Jurkat, Clone E6-1 (cell line): ENCODE measurements at regions not wholly inside any gene's neighbourhood (a gene's known extent, or its start where the extent isn't known, plus 50 kb on each side); places are given as distances from the start of the nearest gene placed in this dataset.
A peak's percentile ranks its signal among the peaks of the same experiment; 100 is the strongest.

Experiments
- DNase-seq: peaks from one replicate; pipeline ENCODE4 v3.0.0-alpha.2; 2011; ENCODE audit warnings: low read depth, low spot score
- H3K4me3 ChIP-seq: 2 replicates; pipeline ENCODE4 v1.5.1; 2011; ENCODE audit warnings: mild to moderate bottlenecking, low read length, control low read depth, moderate library complexity

GRCh38 chr6:150704447-150705192 lies 104.9 kb downstream of the PLEKHG1 start:
- DNase-seq: no peak

GRCh38 chr6:150705392-150705791 lies 105.7 kb downstream of the PLEKHG1 start:
- H3K4me3 ChIP-seq: no peak overlapping the region
- no peak for DNase-seq

More at GRCh38 chr6:150704447-150705192, 104.9 kb downstream of the PLEKHG1 start:
- H3K4me3 ChIP-seq: no peak overlapping the region

GRCh38 chr6:150710236-150710635 lies 110.6 kb downstream of the PLEKHG1 start:
- DNase-seq: no peak
- no peak overlapping the region for H3K4me3 ChIP-seq

- no peak for DNase-seq
- no peak overlapping the region for H3K4me3 ChIP-seq
These were observed 111.4 kb downstream of the PLEKHG1 start for GRCh38 chr6:150711061-150711460.

DNA sequence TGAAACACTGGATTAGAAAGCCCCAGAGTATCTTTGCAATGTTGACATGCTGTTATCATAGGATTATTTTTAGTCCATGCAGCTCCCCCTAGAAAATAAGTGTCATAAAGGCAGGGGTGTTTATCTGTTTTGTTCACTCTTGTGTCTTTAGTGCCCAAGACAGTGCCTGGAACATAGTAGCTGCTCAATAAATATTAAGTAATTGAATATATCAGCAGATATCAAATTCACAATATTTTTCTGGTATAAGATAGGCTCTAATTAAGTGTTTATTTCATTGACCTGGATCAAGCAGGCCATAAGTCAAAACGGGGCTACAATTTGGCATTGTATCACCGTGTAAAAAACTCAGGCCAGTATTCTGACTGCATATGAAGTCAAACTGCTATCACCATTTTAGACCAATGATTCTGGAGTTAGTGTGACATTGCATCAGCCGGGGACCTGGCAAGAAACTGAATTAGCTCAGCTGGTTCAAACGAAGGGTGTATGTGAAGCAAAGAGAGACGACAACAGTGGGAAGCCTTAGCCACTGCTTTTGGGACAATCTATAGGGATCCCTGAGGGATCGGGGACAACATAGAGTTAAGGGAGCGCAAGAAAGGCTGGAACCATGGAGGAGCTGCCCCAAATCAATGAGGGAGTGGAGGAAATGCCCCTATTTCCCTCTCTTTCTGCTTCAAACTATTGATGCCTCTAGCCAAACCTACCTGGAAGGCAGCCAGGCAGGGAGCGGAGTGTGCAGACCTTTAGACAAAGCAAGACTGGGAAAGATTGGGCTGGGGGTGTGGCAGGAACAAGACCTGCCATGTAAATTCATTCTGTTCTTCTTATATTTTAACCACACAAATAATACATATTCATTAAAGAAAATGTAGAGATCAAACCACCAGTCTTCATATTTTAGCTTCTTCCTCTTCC lies 112.2 kb downstream of the PLEKHG1 start:
- DNase-seq: no peak
- no peak overlapping the region for H3K4me3 ChIP-seq

- no peak for DNase-seq
- no peak overlapping the region for H3K4me3 ChIP-seq
These were observed 113.0 kb downstream of the PLEKHG1 start for GRCh38 chr6:150712505-150713252.

DNA sequence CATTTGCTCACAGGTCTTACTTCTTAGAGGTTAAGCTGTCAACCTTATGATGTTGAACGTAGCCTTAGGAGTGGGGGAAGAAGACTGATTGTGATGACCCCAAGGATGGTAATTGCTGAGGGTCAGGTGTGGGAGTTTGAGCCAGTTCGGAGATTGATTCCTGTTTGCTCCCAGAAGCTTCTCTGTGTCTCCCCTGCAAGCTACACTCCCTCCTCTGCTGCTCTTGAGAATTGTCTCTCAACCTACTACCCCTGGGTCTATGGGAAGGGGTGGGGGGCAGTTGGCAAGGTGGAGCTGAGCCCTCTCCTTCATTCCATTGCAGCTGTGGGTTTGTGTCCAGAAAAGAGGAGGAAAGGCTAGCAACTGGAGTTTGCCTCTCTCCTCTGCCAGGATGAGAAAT lies 113.8 kb downstream of the PLEKHG1 start:
- DNase-seq: no peak
- H3K4me3 ChIP-seq: no peak overlapping the region

- no peak overlapping the region for H3K4me3 ChIP-seq
- DNase-seq: no peak
These were observed 114.2 kb downstream of the PLEKHG1 start for GRCh38 chr6:150713931-150714330.

GRCh38 chr6:150715133-150715532 lies 115.4 kb downstream of the PLEKHG1 start:
- H3K4me3 ChIP-seq: no peak overlapping the region
- no peak for DNase-seq

- no peak overlapping the region for H3K4me3 ChIP-seq
- DNase-seq: no peak
These were observed 117.7 kb downstream of the PLEKHG1 start for GRCh38 chr6:150717419-150717818.

- no peak for DNase-seq
- H3K4me3 ChIP-seq: no peak overlapping the region
These were observed 119.5 kb downstream of the PLEKHG1 start for GRCh38 chr6:150719099-150719766.

- no peak overlapping the region for H3K4me3 ChIP-seq
- no peak for DNase-seq
These were observed 120.1 kb downstream of the PLEKHG1 start for GRCh38 chr6:150719831-150720230.

- no peak for DNase-seq
- no peak overlapping the region for H3K4me3 ChIP-seq
These were observed 121.1 kb downstream of the PLEKHG1 start for GRCh38 chr6:150720774-150721233.

GRCh38 chr6:150721418-150722266 lies 122.0 kb downstream of the PLEKHG1 start:
- no peak for DNase-seq
- H3K4me3 ChIP-seq: no peak overlapping the region

- DNase-seq: no peak
- H3K4me3 ChIP-seq: no peak overlapping the region
These were observed 123.1 kb downstream of the PLEKHG1 start for GRCh38 chr6:150722614-150723344.

GRCh38 chr6:150723345-150723658 lies 123.6 kb downstream of the PLEKHG1 start:
- H3K4me3 ChIP-seq: no peak overlapping the region
- no peak for DNase-seq

GRCh38 chr6:150723857-150724256 lies 124.2 kb downstream of the PLEKHG1 start:
- no peak overlapping the region for H3K4me3 ChIP-seq
- DNase-seq: peak; percentile 8

DNA sequence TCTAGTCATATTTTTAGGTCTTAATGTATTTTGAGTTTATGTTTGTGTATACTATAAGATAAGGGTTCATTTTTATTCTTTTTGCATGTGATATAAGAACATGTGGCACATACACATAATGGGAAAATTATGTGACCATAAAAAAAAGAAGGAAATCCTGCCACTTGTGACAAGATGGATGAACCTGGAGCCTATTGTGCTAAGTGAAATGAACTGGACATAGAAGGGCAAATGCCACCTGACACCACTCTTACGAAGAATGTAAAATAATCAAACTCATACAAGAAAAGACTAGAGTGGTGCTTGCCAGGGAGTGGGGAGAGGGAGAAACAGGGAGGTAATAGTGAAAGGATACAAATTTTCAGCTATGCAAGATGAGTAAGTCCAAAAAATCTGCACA lies 126.1 kb downstream of the PLEKHG1 start:
- no peak overlapping the region for H3K4me3 ChIP-seq
- DNase-seq: no peak
